ENCODE measurements at regions not wholly inside any gene's neighbourhood (a gene's known extent, or its start where the extent isn't known, plus 50 kb on each side); places are given as distances from the start of the nearest gene placed in this dataset.

GRCh38 chr19:31110336-31110735 lies 238.9 kb downstream of the TSHZ3 start:
- Histone ChIP-seq H3K36me3 (ENCODE audit: control insufficient read depth in 2 of 4, insufficient read depth in 4 of 4, low read length in 3 of 4) (no peaks in the 10 kb centered on the region), H4K8ac (ENCODE audit: extremely low read depth, insufficient read depth, low read length) (no peak overlapping the region), H3K27me3 (replicated peaks in 1 of 4; ENCODE audit: control insufficient read depth in 3 of 4, extremely low read depth in 1 of 4, insufficient read depth in 3 of 4, low read length in 3 of 4) (no peaks in the 10 kb centered on the region), H3K56ac (replicated peaks; ENCODE audit: insufficient read length, low read depth, low read length) (no peak overlapping the region), H2AK5ac (ENCODE audit: low read depth, low read length) (no peak overlapping the region), H3K4me3 (ENCODE audit: extremely low read depth in 1 of 4, insufficient read depth in 2 of 4, low read depth in 3 of 4, low read length in 4 of 4) (no peak overlapping the region), H4K5ac (ENCODE audit: insufficient read length, low read depth, low read length) (no peak overlapping the region), H3K79me2 (ENCODE audit: control insufficient read depth in 1 of 2, insufficient read depth in 2 of 2, low read length in 2 of 2) (no peaks in the 10 kb centered on the region), H3K4me1 (replicated peaks in 1 of 4; ENCODE audit: control insufficient read depth in 3 of 4, insufficient read depth in 4 of 4, low read length in 3 of 4) (peaks cover 0 to 6% (median 2%) of the 10 kb centered on the region in 4 experiments; a peak in 2 of 7 replicates), H3K23me2 (ENCODE audit: low read depth, low read length) (no peaks in the 10 kb centered on the region), H4K20me1 (replicated peaks in 1 of 2; ENCODE audit: control insufficient read depth in 1 of 2, insufficient read depth in 2 of 2, low read length in 2 of 2) (no peaks in the 10 kb centered on the region), H2AFZ (ENCODE audit: low read length) (no peak overlapping the region), H3K23ac (ENCODE audit: insufficient read length) (no peak overlapping the region), H3K27ac (ENCODE audit: low read depth, low read length) (no peak overlapping the region), H2BK5ac (ENCODE audit: low read depth, low read length) (no peak overlapping the region), H4K91ac (replicated peaks; ENCODE audit: insufficient read length, low read length) (no peak overlapping the region), H2BK15ac (ENCODE audit: low read length) (no peak overlapping the region), H3K9ac (replicated peaks in 1 of 4; ENCODE audit: extremely low read depth in 1 of 4, low read depth in 3 of 4, low read length in 3 of 4) (no peak overlapping the region), H2BK20ac (ENCODE audit: low read length) (no peak overlapping the region), H3K79me1 (ENCODE audit: low read depth, low read length) (no peaks in the 10 kb centered on the region), H3K9me3 (ENCODE audit: insufficient read depth in 2 of 2, low read depth in 1 of 2, low read length in 1 of 2) (no peaks in the 10 kb centered on the region), H2BK12ac (ENCODE audit: low read depth, low read length) (0 out of 2 replicates have a peak overlapping the region, but pooled peaks have one; percentile 18), H3K18ac (ENCODE audit: extremely low read depth, low read length) (no peak overlapping the region), H3K4me2 (ENCODE audit: insufficient read depth in 1 of 2, low read depth in 2 of 2, low read length in 2 of 2) (no peak overlapping the region), H2BK120ac (replicated peaks; ENCODE audit: low read depth, low read length) (no peak overlapping the region), H3K4ac (replicated peaks; ENCODE audit: insufficient read length, low read depth, low read length) (no peak overlapping the region), H3K14ac (ENCODE audit: insufficient read length) (no peak overlapping the region)
- CTCF ChIA-PET (ENCODE audit: partially characterized antibody) = interaction anchor here (1.1 to 4.0 kb wide), 9 partner anchors 10 to 348 kb away, joined by 3 to 13 read pairs (median 4); no protein-coding TSS in a partner anchor
- DNase-seq (ENCODE audit: low read depth in 1 of 2, low spot score in 2 of 2) = peak; percentile 9 to 48
- WGBS, 2 experiments (ENCODE audit: extremely low coverage in 1 of 2, insufficient coverage in 1 of 2, insufficient read length in 1 of 2, insufficient replicate concordance in 2 of 2, low coverage in 1 of 2, low lambda C conversion rate in 2 of 2, missing lambda C conversion rate in 1 of 2) = 70% methylated on average over 5 of the region's 5 CpGs; no CpG with 5 or more reads in 1 of the 2 experiments
- no peak for TF ChIP-seq SIN3A (conservative IDR thresholded peaks at IDR 0.05 in 1 of 2, IDR thresholded peaks at IDR 0.05 in 1 of 2; ENCODE audit: low read depth in 1 of 2, low read length in 2 of 2)
- TF ChIP-seq RAD21 (IDR thresholded peaks at IDR 0.05 in 1 of 2, conservative IDR thresholded peaks at IDR 0.05 in 1 of 2; ENCODE audit: low read depth in 2 of 2, low read length in 2 of 2) = peak; percentile 72 to 87
- peak; percentile 45 to 55 (median 54) for TF ChIP-seq CTCF (IDR thresholded peaks at IDR 0.05; ENCODE audit: control extremely low read depth in 1 of 3, insufficient read depth in 1 of 3, low read depth in 1 of 3, low read length in 3 of 3)
- TF ChIP-seq CBX5 (IDR thresholded peaks at IDR 0.05; ENCODE audit: low read depth, low read length) = no peak
- FAIRE-seq = no peak
- POLR2A ChIA-PET (ENCODE audit: partially characterized antibody) = no interaction called here
